ENCODE measurements at regions not wholly inside any gene's neighbourhood (a gene's known extent, or its start where the extent isn't known, plus 50 kb on each side); places are given as distances from the start of the nearest gene placed in this dataset.

- no peaks in the 10 kb centered on the region for H3K27me3 ChIP-seq (ENCODE audit: control insufficient read depth, low read length)
- H3K4me1 ChIP-seq (ENCODE audit: control insufficient read depth, low read length): no peaks in the 10 kb centered on the region
- H4K20me1 ChIP-seq (ENCODE audit: control insufficient read depth, insufficient read depth, low read depth, low read length): no peaks in the 10 kb centered on the region
- H3K9me3 ChIP-seq (ENCODE audit: control insufficient read depth, insufficient read depth, low read length): no peaks in the 10 kb centered on the region
- H3K9me2 ChIP-seq (replicated peaks; ENCODE audit: control insufficient read depth, low read length): no peaks in the 10 kb centered on the region
- H3K36me3 ChIP-seq (ENCODE audit: control insufficient read depth, low read length): no peaks in the 10 kb centered on the region
- no peaks in the 10 kb centered on the region for H3K79me2 ChIP-seq (ENCODE audit: control insufficient read depth, low read length)
- H3K4me3 ChIP-seq (ENCODE audit: low read length): no peak overlapping the region
- TF ChIP-seq CTCF (IDR thresholded peaks at IDR 0.05; ENCODE audit: low read depth, low read length, poor library complexity, severe bottlenecking) (peak; percentile 23), EZH2phosphoT487 (IDR thresholded peaks at IDR 0.05; ENCODE audit: borderline replicate concordance, low read length) (no peak)
- H3K27ac ChIP-seq (ENCODE audit: low read depth, low read length): no peak overlapping the region
- no peaks in the 10 kb centered on the region for H3F3A ChIP-seq (ENCODE audit: control insufficient read depth, insufficient read depth)
- H3K4me2 ChIP-seq (ENCODE audit: low read length): no peak overlapping the region
Observed at GRCh38 chr11:127136438-127136837, 135.9 kb upstream of the KIRREL3 start.

DNA sequence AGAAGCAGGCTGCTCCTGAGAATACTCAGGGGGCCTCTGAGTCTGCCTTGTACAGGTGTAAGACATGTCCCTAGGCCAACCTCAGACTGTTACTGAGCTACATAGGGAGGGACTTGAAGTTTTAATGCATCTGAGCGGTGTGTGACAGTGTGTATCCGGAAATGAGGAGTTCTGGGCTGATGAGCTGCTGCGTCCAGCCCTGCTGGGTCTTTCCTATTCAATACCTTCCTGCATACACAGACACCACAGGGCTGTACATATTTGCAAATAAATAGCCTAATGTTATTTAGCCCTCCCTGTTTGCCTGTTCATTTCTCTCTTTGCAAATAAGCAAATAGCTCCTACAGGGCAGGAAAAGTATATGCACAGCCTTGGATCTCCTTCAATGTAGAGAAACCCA lies 134.7 kb upstream of the KIRREL3 start:
- H4K20me1 ChIP-seq (ENCODE audit: control insufficient read depth, insufficient read depth, low read depth, low read length): no peaks in the 10 kb centered on the region

DNA sequence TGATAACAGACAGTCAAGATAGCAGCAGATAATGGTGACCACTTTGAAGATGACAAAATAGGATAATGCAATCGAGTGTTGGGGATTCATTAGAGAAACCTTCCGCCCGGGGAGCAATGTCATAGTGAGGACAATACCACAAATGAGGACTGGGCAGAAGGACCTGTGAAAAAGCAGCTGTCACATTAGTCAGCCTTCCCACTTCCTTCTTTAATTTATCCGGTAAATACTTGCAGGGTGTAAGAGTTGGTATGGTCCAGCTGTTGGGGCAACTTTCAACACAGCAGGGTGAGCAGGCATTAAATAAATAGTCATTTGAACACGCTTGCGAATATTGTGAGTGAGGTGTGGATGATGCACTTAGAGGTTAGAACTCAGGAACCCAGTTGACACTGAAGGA lies 132.5 kb upstream of the KIRREL3 start:
- H3K79me2 ChIP-seq (ENCODE audit: control insufficient read depth, low read length): no peaks in the 10 kb centered on the region
- no peak overlapping the region for H3K4me3 ChIP-seq (ENCODE audit: low read length)
- TF ChIP-seq CTCF (IDR thresholded peaks at IDR 0.05; ENCODE audit: low read depth, low read length, poor library complexity, severe bottlenecking) (no peak), EZH2phosphoT487 (IDR thresholded peaks at IDR 0.05; ENCODE audit: borderline replicate concordance, low read length) (no peak)
- no peaks in the 10 kb centered on the region for H4K20me1 ChIP-seq (ENCODE audit: control insufficient read depth, insufficient read depth, low read depth, low read length)
- H3K9me2 ChIP-seq (replicated peaks; ENCODE audit: control insufficient read depth, low read length): no peaks in the 10 kb centered on the region
- no peak overlapping the region for H3K27ac ChIP-seq (ENCODE audit: low read depth, low read length)
- H3K36me3 ChIP-seq (ENCODE audit: control insufficient read depth, low read length): no peaks in the 10 kb centered on the region
- H3K4me2 ChIP-seq (ENCODE audit: low read length): no peak overlapping the region
- no peaks in the 10 kb centered on the region for H3K27me3 ChIP-seq (ENCODE audit: control insufficient read depth, low read length)
- no peaks in the 10 kb centered on the region for H3F3A ChIP-seq (ENCODE audit: control insufficient read depth, insufficient read depth)
- no peaks in the 10 kb centered on the region for H3K4me1 ChIP-seq (ENCODE audit: control insufficient read depth, low read length)
- H3K9me3 ChIP-seq (ENCODE audit: control insufficient read depth, insufficient read depth, low read length): no peaks in the 10 kb centered on the region

More for the DNA sequence above, 134.7 kb upstream of the KIRREL3 start:
- H3K4me2 ChIP-seq (ENCODE audit: low read length): no peak overlapping the region
- no peaks in the 10 kb centered on the region for H3K4me1 ChIP-seq (ENCODE audit: control insufficient read depth, low read length)
- H3K27ac ChIP-seq (ENCODE audit: low read depth, low read length): no peak overlapping the region
- no peaks in the 10 kb centered on the region for H3K36me3 ChIP-seq (ENCODE audit: control insufficient read depth, low read length)
- no peak overlapping the region for H3K4me3 ChIP-seq (ENCODE audit: low read length)
- no peaks in the 10 kb centered on the region for H3K79me2 ChIP-seq (ENCODE audit: control insufficient read depth, low read length)
- H3F3A ChIP-seq (ENCODE audit: control insufficient read depth, insufficient read depth): no peaks in the 10 kb centered on the region
- no peaks in the 10 kb centered on the region for H3K9me3 ChIP-seq (ENCODE audit: control insufficient read depth, insufficient read depth, low read length)
- H3K27me3 ChIP-seq (ENCODE audit: control insufficient read depth, low read length): no peaks in the 10 kb centered on the region
- no peak for TF ChIP-seq EZH2phosphoT487 (IDR thresholded peaks at IDR 0.05; ENCODE audit: borderline replicate concordance, low read length)
- no peak for TF ChIP-seq CTCF (IDR thresholded peaks at IDR 0.05; ENCODE audit: low read depth, low read length, poor library complexity, severe bottlenecking)
- H3K9me2 ChIP-seq (replicated peaks; ENCODE audit: control insufficient read depth, low read length): no peaks in the 10 kb centered on the region

GRCh38 chr11:127130321-127130720 lies 129.8 kb upstream of the KIRREL3 start:
- Histone ChIP-seq H3K4me2 (ENCODE audit: low read length) (no peak overlapping the region), H3K27ac (ENCODE audit: low read depth, low read length) (no peak overlapping the region), H3K79me2 (ENCODE audit: control insufficient read depth, low read length) (no peaks in the 10 kb centered on the region), H3F3A (ENCODE audit: control insufficient read depth, insufficient read depth) (no peaks in the 10 kb centered on the region), H4K20me1 (ENCODE audit: control insufficient read depth, insufficient read depth, low read depth, low read length) (no peaks in the 10 kb centered on the region), H3K4me3 (ENCODE audit: low read length) (no peak overlapping the region), H3K9me3 (ENCODE audit: control insufficient read depth, insufficient read depth, low read length) (no peaks in the 10 kb centered on the region), H3K4me1 (ENCODE audit: control insufficient read depth, low read length) (no peaks in the 10 kb centered on the region), H3K36me3 (ENCODE audit: control insufficient read depth, low read length) (no peaks in the 10 kb centered on the region), H3K27me3 (ENCODE audit: control insufficient read depth, low read length) (no peaks in the 10 kb centered on the region), H3K9me2 (replicated peaks; ENCODE audit: control insufficient read depth, low read length) (no peaks in the 10 kb centered on the region)
- TF ChIP-seq EZH2phosphoT487 (IDR thresholded peaks at IDR 0.05; ENCODE audit: borderline replicate concordance, low read length) (no peak), CTCF (IDR thresholded peaks at IDR 0.05; ENCODE audit: low read depth, low read length, poor library complexity, severe bottlenecking) (no peak)

Measured in DOHH2 (cell line).